ENCODE measurements at regions not wholly inside any gene's neighbourhood (a gene's known extent, or its start where the extent isn't known, plus 50 kb on each side); places are given as distances from the start of the nearest gene placed in this dataset.

DNA sequence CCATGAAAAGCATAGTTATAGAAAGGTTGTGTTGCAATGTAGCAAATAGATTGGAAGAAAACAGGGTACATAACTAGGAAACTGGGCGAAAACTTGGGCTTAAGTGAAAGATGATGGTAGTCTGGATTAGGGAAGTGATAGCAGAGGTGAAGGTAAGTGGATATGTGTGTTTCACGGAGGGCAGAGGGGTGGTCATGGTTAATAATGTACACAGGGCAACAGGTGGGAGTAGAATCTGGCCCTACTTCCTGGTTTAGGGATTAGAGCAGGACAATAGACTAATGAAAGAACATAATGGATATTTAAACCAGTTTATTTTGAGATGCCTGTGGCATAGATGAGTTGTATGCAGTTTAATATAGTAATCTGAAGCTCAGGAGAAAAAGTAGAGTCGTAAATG lies 257.3 kb upstream of the SPRY2 start:
- TF ChIP-seq GATAD2B (conservative IDR thresholded peaks at IDR 0.05; ENCODE audit: low read depth) = no peak
- TF ChIP-seq, protein P1, sequence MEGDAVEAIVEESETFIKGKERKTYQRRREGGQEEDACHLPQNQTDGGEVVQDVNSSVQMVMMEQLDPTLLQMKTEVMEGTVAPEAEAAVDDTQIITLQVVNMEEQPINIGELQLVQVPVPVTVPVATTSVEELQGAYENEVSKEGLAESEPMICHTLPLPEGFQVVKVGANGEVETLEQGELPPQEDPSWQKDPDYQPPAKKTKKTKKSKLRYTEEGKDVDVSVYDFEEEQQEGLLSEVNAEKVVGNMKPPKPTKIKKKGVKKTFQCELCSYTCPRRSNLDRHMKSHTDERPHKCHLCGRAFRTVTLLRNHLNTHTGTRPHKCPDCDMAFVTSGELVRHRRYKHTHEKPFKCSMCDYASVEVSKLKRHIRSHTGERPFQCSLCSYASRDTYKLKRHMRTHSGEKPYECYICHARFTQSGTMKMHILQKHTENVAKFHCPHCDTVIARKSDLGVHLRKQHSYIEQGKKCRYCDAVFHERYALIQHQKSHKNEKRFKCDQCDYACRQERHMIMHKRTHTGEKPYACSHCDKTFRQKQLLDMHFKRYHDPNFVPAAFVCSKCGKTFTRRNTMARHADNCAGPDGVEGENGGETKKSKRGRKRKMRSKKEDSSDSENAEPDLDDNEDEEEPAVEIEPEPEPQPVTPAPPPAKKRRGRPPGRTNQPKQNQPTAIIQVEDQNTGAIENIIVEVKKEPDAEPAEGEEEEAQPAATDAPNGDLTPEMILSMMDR (IDR thresholded peaks at IDR 0.05 in 2 of 3, conservative IDR thresholded peaks at IDR 0.05 in 1 of 3; ENCODE audit: control insufficient read depth in 2 of 3, extremely low read depth in 1 of 3, insufficient read depth in 1 of 3, low read depth in 3 of 3, low read length in 3 of 3) = no peak
- TF ChIP-seq POLR2AphosphoS5 (IDR thresholded peaks at IDR 0.05; ENCODE audit: low read length) = no peak
- TF ChIP-seq EZH2 (IDR thresholded peaks at IDR 0.05; ENCODE audit: borderline replicate concordance, control insufficient read depth, low read depth, low read length) = no peak
- no peak for TF ChIP-seq CREB1 (IDR thresholded peaks at IDR 0.05; ENCODE audit: low read depth)
- no peak for TF ChIP-seq ZNF24 (IDR thresholded peaks at IDR 0.05)
- no peak for TF ChIP-seq POLR2A (IDR thresholded peaks at IDR 0.05; ENCODE audit: low read depth, low read length)
- TF ChIP-seq NFYB (IDR thresholded peaks at IDR 0.05; ENCODE audit: insufficient read depth, low read depth, low read length) = no peak
- TF ChIP-seq JUND (IDR thresholded peaks at IDR 0.05; ENCODE audit: low read depth, low read length) = no peak
- TF ChIP-seq CEBPB (IDR thresholded peaks at IDR 0.05; ENCODE audit: borderline replicate concordance in 1 of 2, low read depth in 2 of 2, low read length in 2 of 2) = no peak

Data from GM12878 (cell line).